Endothelial cell of umbilical vein (primary cell): ENCODE measurements at regions not wholly inside any gene's neighbourhood (a gene's known extent, or its start where the extent isn't known, plus 50 kb on each side); places are given as distances from the start of the nearest gene placed in this dataset.

Experiments
- BruUV-seq: library from RNA; stranded (reverse); fragments of 400-500 nt; replicated peaks from 2 replicates; lab custom pipeline; 2021; lab: Mats Ljungman, UMichigan
- CTCF ChIA-PET: fragments of 300-600, 350-600 bp; sonication (Branson Sonifier 250); formaldehyde crosslinking; loops from one replicate; lab custom pipeline; 2021; ENCODE audit warnings: antibody characterized with exemption, inconsistent platforms; lab: Charles Lee
- POLR2A ChIA-PET: fragments of 300-600, 350-600 bp; sonication (Branson Sonifier 250); formaldehyde crosslinking; loops from one replicate; lab custom pipeline; 2021; ENCODE audit warnings: antibody characterized with exemption, inconsistent platforms; lab: Charles Lee
- DNase-seq: peaks from one replicate; pipeline ENCODE4 v3.0.0-alpha.2; 2011; ENCODE audit warnings: low read depth, low spot score
- FAIRE-seq: peaks from 2 replicates; lab custom pipeline; 2011; peaks lifted over from hg19 to GRCh38; lab: Jason Lieb, UNC
- H2AFZ ChIP-seq: 2 replicates; pipeline ENCODE4 v1.6.0; 2012; ENCODE audit warnings: low read depth, low read length, control low read depth, inconsistent platforms
- H3K27ac ChIP-seq: 2 replicates; pipeline ENCODE4 v1.5.1; 2011; ENCODE audit warnings: low read depth, mild to moderate bottlenecking, control low read depth, low read length, moderate library complexity; ENCODE audit not compliant: insufficient read depth
- H3K27me3 ChIP-seq, 2 experiments: 2 replicates each; pipeline versions ENCODE4 v1.6.0 to v1.6.1; 2011; ENCODE audit warnings: low read length in 2 of 2, mixed read lengths in 1 of 2; ENCODE audit not compliant: control insufficient read depth in 2 of 2, insufficient read depth in 2 of 2
- H3K36me3 ChIP-seq, 2 experiments: 2 replicates in 1 of 2; 3 replicates in 1 of 2; pipeline ENCODE4 v1.5.1; 2011; ENCODE audit warnings: low read length in 2 of 2, mild to moderate bottlenecking in 1 of 2, moderate library complexity in 1 of 2; ENCODE audit not compliant: control insufficient read depth in 2 of 2, insufficient read depth in 2 of 2; ENCODE audit errors: extremely low read depth in 1 of 2
- H3K4me1 ChIP-seq: 3 replicates; pipeline ENCODE4 v1.5.1; 2011; ENCODE audit warnings: mild to moderate bottlenecking, low read length; ENCODE audit not compliant: control insufficient read depth, insufficient read depth; ENCODE audit errors: extremely low read depth
- H3K4me2 ChIP-seq: 2 replicates; pipeline ENCODE4 v1.6.1; 2011; ENCODE audit warnings: low read length, control low read depth, mixed read lengths; ENCODE audit not compliant: insufficient read depth
- H3K4me3 ChIP-seq, 3 experiments: fragments of 200-600 bp in 1 of 3; sonication (generic), shearing (Covaris generic) in 1 of 3; replicated peaks in 1 of 3; 2 replicates each; pipeline ENCODE4 v1.5.1; 2011 to 2016; ENCODE audit warnings: control low read depth in 3 of 3, low read length in 3 of 3, mild to moderate bottlenecking in 2 of 3, inconsistent platforms in 1 of 3, low read depth in 1 of 3, moderate library complexity in 1 of 3; ENCODE audit not compliant: insufficient read depth in 1 of 3
- H3K79me2 ChIP-seq: 2 replicates; pipeline ENCODE4 v1.6.0; 2012; ENCODE audit warnings: low read length, inconsistent platforms; ENCODE audit not compliant: control insufficient read depth, insufficient read depth
- H3K9ac ChIP-seq: replicated peaks from 2 replicates; pipeline ENCODE3; 2011; ENCODE audit warnings: low read length, control low read depth; ENCODE audit not compliant: insufficient read depth; ENCODE audit errors: extremely low read depth
- H3K9me1 ChIP-seq: replicated peaks from 3 replicates; pipeline ENCODE4 v1.6.0; 2011; ENCODE audit warnings: mild to moderate bottlenecking, low read length; ENCODE audit not compliant: control insufficient read depth, insufficient read depth; ENCODE audit errors: extremely low read depth
- H3K9me3 ChIP-seq: replicated peaks from 2 replicates; pipeline ENCODE4 v1.5.1; 2012; ENCODE audit warnings: low read length, inconsistent platforms; ENCODE audit not compliant: control insufficient read depth, insufficient read depth
- H4K20me1 ChIP-seq: replicated peaks from 2 replicates; pipeline ENCODE3; 2011; ENCODE audit warnings: mild to moderate bottlenecking, low read length; ENCODE audit not compliant: control insufficient read depth, insufficient read depth; ENCODE audit errors: extremely low read depth
- EZH2 ChIP-seq: IDR thresholded peaks from 2 replicates; pipeline ENCODE4 v1.6.1; 2012; ENCODE audit warnings: borderline replicate concordance, low read depth, mild to moderate bottlenecking, moderate library complexity, low read length, inconsistent platforms; ENCODE audit not compliant: severe bottlenecking
- FOS ChIP-seq: IDR thresholded peaks from 2 replicates; pipeline ENCODE4 v1.6.1; 2011; ENCODE audit warnings: mild to moderate bottlenecking, low read length, moderate library complexity, borderline replicate concordance; ENCODE audit not compliant: insufficient read depth
- GATA2 ChIP-seq: IDR thresholded peaks from 2 replicates; pipeline ENCODE4 v1.7.0; 2011; ENCODE audit warnings: low read depth, mild to moderate bottlenecking, moderate library complexity, mixed read lengths, low read length; ENCODE audit not compliant: insufficient read length, insufficient read depth
- JUN ChIP-seq: IDR thresholded peaks from 2 replicates; pipeline ENCODE4 v1.6.1; 2011; ENCODE audit warnings: borderline replicate concordance, low read depth; ENCODE audit not compliant: insufficient read length, insufficient read depth
- POLR2A ChIP-seq: IDR thresholded peaks from 2 replicates; pipeline ENCODE4 v1.6.1; 2012; ENCODE audit warnings: low read depth, mild to moderate bottlenecking, control low read depth, low read length
- POLR2AphosphoS5 ChIP-seq: IDR thresholded peaks from 2 replicates; pipeline ENCODE4 v1.6.1; 2012; ENCODE audit warnings: low read depth, mild to moderate bottlenecking, control low read depth, low read length, moderate library complexity; ENCODE audit not compliant: insufficient read depth
- dilution Hi-C: fragments of 300-500 bp; cut with MboI; formaldehyde crosslinking; loops from one replicate; pipeline ENCODE4 v1.15.0; 2019; ENCODE audit warnings: low sequenced_read_pairs; ENCODE audit not compliant: extremely low pct_ligation_motif_present
- intact Hi-C: fragments of 100-400 bp; cut with micrococcal nuclease; formaldehyde crosslinking; loops from one replicate; pipeline ENCODE4 v1.10.0; 2022
- TF ChIP-seq, protein P1 (sequence below), 2 donors: IDR thresholded peaks; 1 replicate in 1 of 2; 2 replicates in 1 of 2; pipeline ENCODE4 v1.5.1; 2011; ENCODE audit warnings: low read length in 2 of 2, mild to moderate bottlenecking in 2 of 2, moderate library complexity in 2 of 2, control low read depth in 1 of 2, inconsistent platforms in 1 of 2, low read depth in 1 of 2; ENCODE audit not compliant: insufficient read depth in 1 of 2; ENCODE audit errors: extremely low read depth in 1 of 2
- TF ChIP-seq, protein P2 (sequence below): IDR thresholded peaks from 2 replicates; pipeline ENCODE4 v1.6.1; 2011; ENCODE audit not compliant: insufficient read depth, insufficient read length

DNA sequence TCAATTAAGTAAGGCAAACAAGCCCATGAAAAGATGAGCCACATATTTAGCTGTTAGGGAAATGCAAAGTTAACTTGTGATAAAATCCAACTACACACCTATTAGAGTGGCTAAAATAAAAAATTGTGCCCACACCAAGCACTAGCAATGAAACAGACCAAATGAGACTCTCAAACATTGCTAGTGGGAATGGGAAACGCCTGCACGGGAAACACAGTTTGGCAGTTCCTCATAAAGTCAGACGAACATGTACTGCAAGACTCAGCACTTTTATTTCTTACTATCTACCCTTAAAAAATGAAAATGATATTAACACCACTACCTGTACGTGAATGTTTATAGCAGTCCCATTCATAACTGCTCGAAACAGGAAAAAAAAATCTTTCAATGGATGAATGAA, 392.1 kb upstream of the NOX3 start:
- H3K9me3 ChIP-seq = no peaks in the 10 kb centered on the region
- no peak overlapping the region for H3K4me3 ChIP-seq
- no peaks in the 10 kb centered on the region for H3K79me2 ChIP-seq
- no peak overlapping the region for H3K9ac ChIP-seq
- no peak for DNase-seq
- POLR2A ChIA-PET = no interaction called here
- intact Hi-C loops = no loop called here
- no peak for FAIRE-seq
- dilution Hi-C loops = no loop called here
- no peak overlapping the region for H2AFZ ChIP-seq
- no peaks in the 10 kb centered on the region for H3K27me3 ChIP-seq
- H3K9me1 ChIP-seq = no peaks in the 10 kb centered on the region
- H3K36me3 ChIP-seq = no peaks in the 10 kb centered on the region
- TF ChIP-seq, protein P1, sequence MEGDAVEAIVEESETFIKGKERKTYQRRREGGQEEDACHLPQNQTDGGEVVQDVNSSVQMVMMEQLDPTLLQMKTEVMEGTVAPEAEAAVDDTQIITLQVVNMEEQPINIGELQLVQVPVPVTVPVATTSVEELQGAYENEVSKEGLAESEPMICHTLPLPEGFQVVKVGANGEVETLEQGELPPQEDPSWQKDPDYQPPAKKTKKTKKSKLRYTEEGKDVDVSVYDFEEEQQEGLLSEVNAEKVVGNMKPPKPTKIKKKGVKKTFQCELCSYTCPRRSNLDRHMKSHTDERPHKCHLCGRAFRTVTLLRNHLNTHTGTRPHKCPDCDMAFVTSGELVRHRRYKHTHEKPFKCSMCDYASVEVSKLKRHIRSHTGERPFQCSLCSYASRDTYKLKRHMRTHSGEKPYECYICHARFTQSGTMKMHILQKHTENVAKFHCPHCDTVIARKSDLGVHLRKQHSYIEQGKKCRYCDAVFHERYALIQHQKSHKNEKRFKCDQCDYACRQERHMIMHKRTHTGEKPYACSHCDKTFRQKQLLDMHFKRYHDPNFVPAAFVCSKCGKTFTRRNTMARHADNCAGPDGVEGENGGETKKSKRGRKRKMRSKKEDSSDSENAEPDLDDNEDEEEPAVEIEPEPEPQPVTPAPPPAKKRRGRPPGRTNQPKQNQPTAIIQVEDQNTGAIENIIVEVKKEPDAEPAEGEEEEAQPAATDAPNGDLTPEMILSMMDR (IDR thresholded peaks at IDR 0.05; ENCODE audit: extremely low read depth in 1 of 2, insufficient read depth in 1 of 2, low read depth in 1 of 2, low read length in 2 of 2) = no peak
- TF ChIP-seq FOS (no peak), EZH2 (no peak)
- TF ChIP-seq, protein P2, sequence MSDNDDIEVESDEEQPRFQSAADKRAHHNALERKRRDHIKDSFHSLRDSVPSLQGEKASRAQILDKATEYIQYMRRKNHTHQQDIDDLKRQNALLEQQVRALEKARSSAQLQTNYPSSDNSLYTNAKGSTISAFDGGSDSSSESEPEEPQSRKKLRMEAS = no peak
- no peak overlapping the region for H3K27ac ChIP-seq
- no TSS peak for BruUV-seq
- CTCF ChIA-PET = interaction anchor here (0.7 kb wide), 1 partner anchor 13 kb away, joined by 3 read pairs; no protein-coding TSS in a partner anchor
- H3K4me2 ChIP-seq = no peak overlapping the region
- H4K20me1 ChIP-seq = no peaks in the 10 kb centered on the region
- H3K4me1 ChIP-seq = peaks cover 14% of the 10 kb centered on the region

DNA sequence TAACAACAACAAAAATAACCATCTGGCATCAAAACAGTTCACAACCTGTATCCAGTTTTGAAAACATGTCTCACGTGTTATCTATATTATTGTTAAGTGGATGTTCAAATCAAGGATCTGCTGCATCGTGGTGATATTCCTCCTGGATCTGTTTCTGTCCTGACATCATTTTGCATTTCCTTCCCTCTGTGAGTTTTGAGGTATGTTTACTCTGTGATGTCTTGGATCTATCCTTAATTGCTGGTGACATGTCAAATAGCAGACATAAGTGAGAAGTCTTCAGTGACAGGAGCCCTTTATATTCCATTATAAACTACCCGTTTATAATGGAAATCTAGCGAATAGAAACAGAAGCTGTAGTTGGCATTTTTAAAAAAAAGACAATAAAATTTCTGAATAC, 381.8 kb upstream of the NOX3 start:
- no TSS peak for BruUV-seq
- Histone ChIP-seq H3K9me3 (no peaks in the 10 kb centered on the region), H3K4me3 (no peak overlapping the region), H4K20me1 (no peaks in the 10 kb centered on the region), H3K27ac (no peak overlapping the region), H3K9me1 (no peaks in the 10 kb centered on the region), H3K79me2 (no peaks in the 10 kb centered on the region), H3K36me3 (no peaks in the 10 kb centered on the region), H3K9ac (no peak overlapping the region), H3K4me1 (no peaks in the 10 kb centered on the region), H3K4me2 (no peak overlapping the region), H3K27me3 (no peaks in the 10 kb centered on the region), H2AFZ (no peak overlapping the region)
- no peak for DNase-seq
- ChIA-PET CTCF (interaction anchor here (0.5 kb wide), 1 partner anchor 1071 kb away, joined by 3 read pairs; no protein-coding TSS in a partner anchor), POLR2A (no interaction called here)
- TF ChIP-seq FOS = no peak
- no peak for TF ChIP-seq POLR2A
- no peak for TF ChIP-seq EZH2
- TF ChIP-seq, protein P1 (IDR thresholded peaks at IDR 0.05; ENCODE audit: extremely low read depth in 1 of 2, insufficient read depth in 1 of 2, low read depth in 1 of 2, low read length in 2 of 2) = no peak
- no peak for TF ChIP-seq POLR2AphosphoS5
- TF ChIP-seq JUN = no peak
- TF ChIP-seq GATA2 = no peak
- intact Hi-C loops (no loop called here), dilution Hi-C loops (no loop called here)
- no peak for FAIRE-seq
